Smooth muscle cell (in vitro differentiated cells): ENCODE measurements at regions not wholly inside any gene's neighbourhood (a gene's known extent, or its start where the extent isn't known, plus 50 kb on each side); places are given as distances from the start of the nearest gene placed in this dataset.

Experiments used
- DNase-seq: peaks from one replicate; lab custom pipeline; 2025; ENCODE audit not compliant: unreplicated experiment; lab: John Stamatoyannopoulos, UW
- H2AFZ ChIP-seq: fragments of 200-600 bp; sonication (generic); 2 replicates; pipeline ENCODE4 v1.6.0; 2016; ENCODE audit warnings: antibody characterized with exemption, low read depth, mild to moderate bottlenecking
- H3F3A ChIP-seq: fragments of 200-600 bp; sonication (generic); 2 replicates; pipeline ENCODE4 v1.6.0; 2017; ENCODE audit warnings: antibody characterized with exemption, low read depth
- H3K27ac ChIP-seq: fragments of 200-600 bp; sonication (generic); 2 replicates; pipeline ENCODE4 v1.5.1; 2016; ENCODE audit warnings: low read depth, mild to moderate bottlenecking
- H3K27me3 ChIP-seq: fragments of 200-600 bp; sonication (generic); 2 replicates; pipeline ENCODE4 v1.6.1; 2016; ENCODE audit warnings: low read depth, mild to moderate bottlenecking
- H3K36me3 ChIP-seq: fragments of 200-600 bp; sonication (generic); 2 replicates; pipeline ENCODE4 v1.5.1; 2016; ENCODE audit warnings: low read depth
- H3K4me1 ChIP-seq: fragments of 200-600 bp; sonication (generic); 2 replicates; pipeline ENCODE4 v1.5.1; 2016; ENCODE audit warnings: low read depth
- H3K4me2 ChIP-seq: fragments of 200-600 bp; sonication (generic); 2 replicates; pipeline ENCODE4 v1.6.0; 2016; ENCODE audit warnings: mild to moderate bottlenecking
- H3K4me3 ChIP-seq: fragments of 200-600 bp; sonication (generic); 2 replicates; pipeline ENCODE4 v1.5.1; 2016; ENCODE audit warnings: mild to moderate bottlenecking
- H3K79me2 ChIP-seq: fragments of 200-600 bp; sonication (generic); 2 replicates; pipeline ENCODE4 v1.6.0; 2016; ENCODE audit warnings: low read depth, mild to moderate bottlenecking
- H3K9ac ChIP-seq: fragments of 200-600 bp; sonication (generic); 2 replicates; pipeline ENCODE4 v1.6.0; 2016; ENCODE audit warnings: low read depth
- H3K9me3 ChIP-seq: fragments of 200-600 bp; sonication (generic); replicated peaks from 2 replicates; pipeline ENCODE4 v1.5.1; 2016; ENCODE audit warnings: low read depth
- H4K20me1 ChIP-seq: fragments of 200-600 bp; sonication (generic); 2 replicates; pipeline ENCODE4 v1.6.0; 2016; ENCODE audit warnings: low read depth
- CTCF ChIP-seq: fragments of 200-600 bp; sonication (generic); IDR thresholded peaks from 2 replicates; pipeline ENCODE4 v1.5.1; 2017; ENCODE audit warnings: borderline replicate concordance, mild to moderate bottlenecking, antibody characterized with exemption; ENCODE audit not compliant: insufficient read depth, poor library complexity, severe bottlenecking
- WGBS: methylation state at CpG from one replicate; pipeline ENCODE4 v1.1.7; 2016; ENCODE audit warnings: low lambda C conversion rate; 5-methylcytosine and 5-hydroxymethylcytosine counted together

- no peaks in the 10 kb centered on the region for H3K27me3 ChIP-seq
- TF ChIP-seq CTCF = no peak
- no peaks in the 10 kb centered on the region for H3K4me1 ChIP-seq
- 83% methylated on average over 3 of the region's 3 CpGs for WGBS
- H3K4me2 ChIP-seq = no peak overlapping the region
- no peaks in the 10 kb centered on the region for H4K20me1 ChIP-seq
- H3K36me3 ChIP-seq = no peaks in the 10 kb centered on the region
- H3K79me2 ChIP-seq = no peaks in the 10 kb centered on the region
- no peak for DNase-seq
- H3F3A ChIP-seq = no peaks in the 10 kb centered on the region
- H3K4me3 ChIP-seq = no peak overlapping the region
- H2AFZ ChIP-seq = no peak overlapping the region
- H3K9ac ChIP-seq = no peak overlapping the region
- no peak overlapping the region for H3K27ac ChIP-seq
- H3K9me3 ChIP-seq = no peaks in the 10 kb centered on the region
Measured at GRCh38 chr2:14881651-14882327, 249.3 kb downstream of the LRATD1 start.

GRCh38 chr2:14884651-14885050, 252.1 kb downstream of the LRATD1 start:
- no peak for DNase-seq
- WGBS = 86% methylated on average over 2 of the region's 2 CpGs

DNA sequence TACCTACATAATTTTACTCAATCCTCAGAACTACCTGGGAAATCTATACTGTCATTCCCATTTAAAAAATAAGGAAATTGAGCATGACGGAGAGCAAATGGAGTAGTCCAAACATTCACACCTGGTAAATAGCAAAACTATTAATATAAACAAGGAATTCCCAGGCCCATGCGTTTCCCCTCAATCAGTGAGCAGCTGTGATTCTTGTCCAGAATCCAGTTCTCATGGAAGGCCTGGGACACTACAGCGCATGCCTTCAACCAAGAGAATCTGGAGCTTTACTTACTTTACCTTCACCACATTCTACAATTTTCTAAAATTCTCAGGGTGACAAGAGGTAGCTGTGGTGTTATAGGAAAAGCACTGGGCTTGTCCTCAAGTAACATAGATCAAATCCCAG, 259.0 kb downstream of the LRATD1 start:
- TF ChIP-seq CTCF = no peak
- Histone ChIP-seq H3K79me2 (no peaks in the 10 kb centered on the region), H3K4me2 (no peak overlapping the region), H2AFZ (no peak overlapping the region), H3K4me3 (no peak overlapping the region), H3F3A (no peaks in the 10 kb centered on the region), H3K9me3 (no peaks in the 10 kb centered on the region), H3K27me3 (no peaks in the 10 kb centered on the region), H3K27ac (no peak overlapping the region), H3K36me3 (no peaks in the 10 kb centered on the region), H3K4me1 (no peaks in the 10 kb centered on the region), H4K20me1 (no peaks in the 10 kb centered on the region), H3K9ac (no peak overlapping the region)
- no peak for DNase-seq
- WGBS = 95% methylated on average over 3 of the region's 3 CpGs

More at GRCh38 chr2:14884651-14885050, 252.1 kb downstream of the LRATD1 start:
- Histone ChIP-seq H3K79me2 (no peaks in the 10 kb centered on the region), H3K27me3 (no peaks in the 10 kb centered on the region), H3K4me2 (no peak overlapping the region), H3K9me3 (no peaks in the 10 kb centered on the region), H3F3A (no peaks in the 10 kb centered on the region), H3K36me3 (no peaks in the 10 kb centered on the region), H4K20me1 (no peaks in the 10 kb centered on the region), H3K4me1 (no peaks in the 10 kb centered on the region), H3K9ac (no peak overlapping the region), H2AFZ (no peak overlapping the region), H3K4me3 (no peak overlapping the region), H3K27ac (no peak overlapping the region)
- no peak for TF ChIP-seq CTCF
